HG03280 (cell line): ENCODE measurements at regions not wholly inside any gene's neighbourhood (a gene's known extent, or its start where the extent isn't known, plus 50 kb on each side); places are given as distances from the start of the nearest gene placed in this dataset.

Source experiments
- ATAC-seq: cut with Tn5 transposase; IDR thresholded peaks from one replicate; pipeline ENCODE4 v1.9.1; 2021; ENCODE audit warnings: mild to moderate bottlenecking, moderate library complexity; ENCODE audit not compliant: unreplicated experiment

DNA sequence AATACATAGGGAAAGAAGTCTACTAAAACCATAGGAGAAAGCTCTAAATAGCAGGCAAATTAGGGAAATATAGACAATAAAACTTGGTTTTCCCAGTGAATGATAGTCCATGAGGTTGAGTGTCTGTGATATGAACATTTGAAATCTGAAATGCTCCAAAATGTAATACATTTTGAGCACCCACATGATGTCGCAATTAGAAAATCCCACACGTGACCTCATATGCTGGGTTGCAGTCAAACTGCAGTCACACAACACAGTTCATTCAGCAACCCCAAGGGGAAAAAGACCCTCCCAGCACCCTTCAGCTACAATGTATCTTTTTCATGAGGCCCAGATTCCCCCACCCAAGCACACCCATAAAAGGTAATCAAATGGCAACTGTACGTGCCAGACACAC, 155.6 kb downstream of the BTC start:
- no peak for ATAC-seq

DNA sequence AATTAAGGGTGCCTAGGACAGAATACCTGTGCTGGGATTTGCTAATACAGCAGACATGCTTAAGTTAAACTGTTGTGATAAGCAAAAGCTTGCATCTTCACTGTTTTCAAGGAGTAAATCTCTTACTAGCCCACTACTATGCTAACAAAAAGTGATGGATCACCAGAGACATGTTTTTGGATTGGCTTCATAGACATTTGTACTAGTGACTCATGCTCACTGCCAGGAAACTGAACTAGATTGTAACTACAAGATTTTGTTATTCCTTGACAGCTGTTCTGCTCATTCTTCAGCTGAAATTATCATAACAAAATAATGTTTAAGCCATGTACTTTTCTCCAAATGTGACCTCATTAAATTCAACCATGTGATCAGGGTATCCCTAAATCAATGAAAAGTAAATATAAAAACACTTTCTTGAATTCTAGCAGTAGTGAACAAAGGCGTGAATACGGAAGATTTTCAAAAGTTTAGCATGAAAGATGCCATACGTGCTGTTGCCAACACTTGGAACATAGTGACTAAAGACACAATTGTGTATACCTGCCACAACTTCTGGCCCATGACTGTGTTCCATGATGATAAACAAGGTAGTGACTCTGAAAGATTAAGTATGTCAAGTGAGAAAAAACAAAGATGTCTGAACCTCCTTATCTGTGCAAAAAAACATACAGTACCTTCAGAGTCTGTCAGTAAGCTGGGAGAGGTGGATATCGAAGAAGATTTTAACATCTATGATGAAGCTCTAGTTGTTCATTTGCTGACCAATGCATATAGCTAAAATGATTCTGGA, 154.0 kb downstream of the BTC start:
- no peak for ATAC-seq

DNA sequence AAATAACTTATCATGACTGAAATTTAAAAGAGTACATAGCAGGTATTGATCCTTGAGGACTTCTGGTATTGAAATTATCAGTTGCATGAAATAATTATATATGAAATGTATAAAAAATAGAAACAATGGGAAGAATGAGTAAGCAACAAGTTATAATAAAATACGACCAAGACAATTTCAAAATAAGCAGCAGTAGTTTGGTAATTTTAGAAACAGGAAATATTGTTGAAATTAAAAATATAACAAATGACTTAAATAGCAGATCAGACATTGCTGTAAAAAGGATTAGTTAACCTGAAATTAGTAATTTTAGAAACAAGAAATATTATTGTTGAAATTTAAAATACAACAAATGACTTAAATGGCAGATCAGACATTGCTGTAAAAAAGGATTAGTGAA, 152.3 kb downstream of the BTC start:
- ATAC-seq: no peak

DNA sequence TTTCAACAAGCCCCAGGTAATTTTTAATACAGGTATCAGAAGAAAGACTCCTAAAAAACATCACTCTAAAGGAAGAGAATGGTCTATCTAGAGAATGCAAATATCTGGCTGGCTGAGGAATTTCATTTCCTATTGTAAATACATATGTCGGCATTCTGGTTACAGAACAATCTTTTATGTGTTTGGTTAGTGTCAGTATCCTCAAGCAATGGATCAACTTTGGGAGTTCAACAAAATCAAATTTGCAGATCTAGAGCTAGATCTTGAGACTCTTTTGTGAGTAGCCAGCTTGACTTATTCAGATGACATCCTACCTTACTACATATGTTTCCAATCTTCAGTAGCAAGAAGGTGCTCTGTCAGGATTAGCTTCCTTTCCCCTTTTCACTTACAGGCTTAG, 145.1 kb downstream of the BTC start:
- ATAC-seq: no peak

DNA sequence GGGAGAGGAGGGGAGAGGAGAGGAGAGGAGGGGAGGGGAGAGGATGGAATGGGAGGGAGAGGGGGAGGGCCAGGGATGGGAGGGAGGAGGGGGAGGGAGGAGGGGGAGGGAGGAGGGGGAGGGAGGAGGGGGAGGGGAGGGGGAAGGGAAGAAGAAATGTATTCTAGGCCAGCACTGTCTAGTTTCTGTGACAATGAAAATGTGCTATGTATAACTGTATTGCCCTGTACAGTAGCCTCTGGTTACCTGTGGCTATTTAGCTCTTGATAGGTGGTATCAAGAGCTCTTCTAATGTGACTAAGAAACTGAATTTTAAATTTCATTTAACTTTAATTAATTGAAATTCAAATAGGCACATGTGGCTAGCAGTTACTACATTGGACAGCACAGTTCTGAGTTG, 143.1 kb downstream of the BTC start:
- ATAC-seq: no peak

DNA sequence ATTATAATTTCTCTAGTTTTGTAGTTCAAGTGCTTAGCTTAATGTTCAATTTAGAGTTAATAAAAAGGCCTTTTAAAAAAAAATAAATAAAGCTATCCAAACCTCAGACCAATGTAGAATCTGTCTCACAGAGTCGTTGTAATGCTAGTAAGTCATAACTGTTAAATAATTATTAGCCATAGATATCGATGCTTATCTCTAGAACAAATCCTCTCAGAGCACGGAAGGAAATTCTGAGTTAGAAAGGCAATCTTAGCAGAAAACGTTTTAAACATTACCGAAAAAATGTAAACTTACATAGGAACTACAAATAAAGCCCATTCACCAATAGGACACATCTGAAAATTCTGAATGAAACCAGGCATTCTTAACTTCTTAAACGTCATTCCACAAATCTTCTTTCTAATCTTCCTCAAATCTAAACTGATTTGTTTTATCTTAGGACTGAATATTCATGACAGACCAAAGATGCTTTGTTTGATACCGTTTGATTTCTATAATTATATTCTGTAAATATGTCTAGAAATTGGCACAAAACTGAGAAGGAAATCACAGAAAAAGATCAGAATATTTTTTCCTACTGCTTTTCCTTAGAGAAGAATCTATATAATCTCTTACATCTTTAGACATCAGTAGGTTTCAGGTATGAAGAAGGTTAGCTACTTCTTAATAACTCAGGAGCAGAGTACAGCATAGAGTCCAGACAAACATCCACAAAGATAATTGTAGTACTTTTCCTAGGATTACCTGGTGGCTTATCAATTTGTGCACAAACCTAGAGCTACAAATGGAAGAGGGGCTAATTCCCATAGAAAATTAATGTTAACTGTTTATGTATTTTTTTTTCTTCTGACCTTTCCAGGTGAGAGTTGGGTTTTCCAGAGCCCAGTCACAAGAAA, 140.7 kb downstream of the BTC start:
- ATAC-seq: no peak

DNA sequence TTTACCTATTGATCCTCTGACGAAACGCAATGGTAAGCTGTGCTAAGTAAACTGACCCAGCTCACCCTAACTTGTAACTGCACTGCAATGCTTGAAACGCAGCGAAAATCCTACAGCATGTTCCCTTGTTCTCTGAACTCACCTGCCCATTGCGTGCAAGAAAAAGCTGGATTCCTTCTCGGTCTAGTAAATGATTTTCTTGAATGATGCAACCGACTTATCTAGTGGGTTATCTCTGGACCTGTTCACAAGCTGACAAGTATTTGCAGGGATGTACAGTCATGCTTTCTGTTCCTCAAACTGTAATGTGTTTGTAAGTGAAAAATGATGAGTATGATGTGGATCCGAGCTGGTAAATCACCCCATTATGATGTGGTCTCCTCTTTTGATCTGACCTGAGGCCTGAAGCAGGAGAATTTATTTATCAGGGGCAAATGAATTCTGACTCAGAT, 140.1 kb downstream of the BTC start:
- ATAC-seq: no peak

DNA sequence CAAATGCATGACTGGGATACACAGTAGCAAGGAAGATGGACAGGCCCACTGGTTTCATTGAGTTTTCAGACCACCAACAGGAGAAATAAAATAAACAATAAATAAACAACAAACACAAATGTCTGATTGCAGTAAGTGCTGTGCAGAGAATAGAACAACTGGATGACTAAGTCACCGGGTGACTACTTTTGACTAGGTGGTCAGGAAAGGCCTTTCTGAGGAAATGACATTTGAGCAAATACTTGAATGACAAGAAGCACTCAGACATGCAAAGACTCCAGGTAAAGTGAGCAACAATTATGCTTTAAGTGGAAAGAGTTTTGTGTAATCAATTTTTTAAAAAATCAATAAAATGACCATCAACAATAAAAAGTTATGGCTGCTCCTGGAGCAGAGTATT, 137.7 kb downstream of the BTC start:
- ATAC-seq: no peak

DNA sequence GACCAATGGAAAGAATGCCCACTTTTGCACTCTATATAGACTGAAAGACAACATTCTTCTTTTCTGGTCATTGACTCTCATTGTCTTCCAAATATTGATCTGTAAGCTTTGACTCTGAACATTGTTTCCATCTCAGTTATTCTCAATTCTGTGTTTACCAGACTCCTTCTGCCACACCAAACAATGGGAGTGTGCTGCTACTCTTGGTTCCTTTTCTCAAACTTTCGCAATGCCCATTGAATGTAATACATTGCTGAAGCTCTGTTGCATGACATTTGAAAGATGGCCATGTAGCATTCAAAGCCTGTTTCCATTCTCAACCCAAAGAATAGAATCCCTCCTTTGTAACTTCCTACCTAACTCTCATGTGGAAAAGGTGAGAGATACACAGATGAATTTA, 136.2 kb downstream of the BTC start:
- ATAC-seq: no peak

DNA sequence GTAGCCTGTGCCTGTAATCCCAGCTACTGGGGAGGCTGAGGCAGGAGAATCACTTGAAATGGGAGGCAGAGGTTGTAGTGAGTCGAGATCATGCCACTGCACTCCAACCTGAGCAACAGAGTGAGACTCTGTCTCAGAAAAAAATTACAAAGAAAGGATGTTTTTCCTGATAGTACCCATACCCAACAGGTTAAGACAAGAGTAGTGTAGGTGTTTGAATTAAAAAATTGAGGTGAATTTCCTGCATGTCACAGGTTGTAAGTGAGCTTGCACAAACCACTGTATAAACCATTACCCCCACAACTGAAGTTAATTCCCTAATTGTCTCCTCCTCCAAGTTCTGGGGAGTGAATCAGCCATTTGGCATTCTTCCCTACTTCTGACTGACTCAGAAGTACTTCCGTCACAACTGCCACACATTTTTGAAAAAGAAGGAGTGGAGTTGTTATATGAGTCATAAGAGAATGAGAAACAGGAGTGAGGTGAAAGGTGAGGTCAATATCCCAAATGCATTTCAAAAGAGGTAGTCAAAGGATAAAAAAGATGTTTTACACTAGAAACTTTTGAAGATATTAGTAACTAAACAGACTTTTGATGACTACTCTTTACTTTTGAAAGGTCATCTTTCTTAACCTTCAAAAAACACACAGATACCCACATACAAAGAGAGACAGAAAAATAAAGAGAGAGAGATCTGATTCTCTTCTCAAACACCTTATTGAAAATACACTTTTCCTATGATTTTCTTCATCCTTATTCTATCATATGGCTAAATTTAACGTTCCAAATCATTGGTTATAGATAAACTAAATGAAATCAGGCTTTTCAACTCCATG, 134.5 kb downstream of the BTC start:
- no peak for ATAC-seq

DNA sequence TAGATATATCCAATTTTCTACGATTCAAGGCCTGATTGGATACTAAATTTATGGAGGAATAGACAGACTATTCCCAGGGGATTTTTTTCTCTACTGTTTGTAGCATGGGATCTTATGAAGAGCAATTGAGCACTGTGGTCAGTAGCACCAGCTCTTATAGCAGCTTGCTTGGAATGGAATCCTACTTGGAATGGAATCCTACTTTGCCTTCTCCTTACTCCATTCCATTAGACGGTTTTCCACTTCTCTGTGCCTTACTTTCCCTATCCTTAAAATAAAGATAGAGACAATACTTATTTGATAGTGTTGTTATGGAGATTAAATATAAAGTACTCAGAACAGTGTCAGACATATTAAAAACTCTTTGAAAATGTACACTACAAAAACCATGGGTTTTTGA, 133.5 kb downstream of the BTC start:
- no peak for ATAC-seq

DNA sequence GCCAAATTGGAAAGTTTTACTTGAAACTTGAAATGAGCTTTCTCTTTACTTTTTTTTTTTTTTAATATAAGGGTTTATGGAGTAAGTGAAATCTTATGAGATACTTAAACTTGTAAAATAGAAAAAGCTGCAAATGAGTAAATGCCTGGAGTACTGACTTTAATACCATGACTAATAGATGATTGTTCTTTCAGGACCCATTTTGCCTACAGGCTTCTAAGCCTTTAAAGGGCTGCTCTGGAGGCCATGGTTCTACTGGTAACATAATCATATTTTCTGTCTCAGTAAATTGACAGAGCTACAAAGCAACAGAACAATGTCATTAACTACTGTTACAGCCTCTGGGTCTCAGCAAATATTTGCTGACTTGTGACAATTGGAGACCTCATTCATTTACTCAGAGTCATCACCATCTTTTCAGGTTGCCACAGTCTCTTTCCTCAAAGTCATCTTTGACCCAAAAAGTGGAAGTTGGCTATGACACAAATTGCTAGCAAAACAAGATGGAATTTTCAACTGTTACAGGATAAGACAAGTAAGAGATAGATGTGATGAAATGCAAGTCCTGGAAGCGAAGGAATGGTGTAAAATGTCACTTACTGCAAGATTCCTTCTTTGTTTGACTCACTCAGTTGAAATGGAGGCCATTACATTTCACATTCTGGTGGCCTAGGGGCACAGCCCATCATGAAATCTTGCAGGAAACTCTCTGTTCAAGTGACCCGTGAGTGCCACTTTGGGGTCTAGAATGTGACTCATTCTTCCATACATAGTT, 132.7 kb downstream of the BTC start:
- ATAC-seq: no peak

DNA sequence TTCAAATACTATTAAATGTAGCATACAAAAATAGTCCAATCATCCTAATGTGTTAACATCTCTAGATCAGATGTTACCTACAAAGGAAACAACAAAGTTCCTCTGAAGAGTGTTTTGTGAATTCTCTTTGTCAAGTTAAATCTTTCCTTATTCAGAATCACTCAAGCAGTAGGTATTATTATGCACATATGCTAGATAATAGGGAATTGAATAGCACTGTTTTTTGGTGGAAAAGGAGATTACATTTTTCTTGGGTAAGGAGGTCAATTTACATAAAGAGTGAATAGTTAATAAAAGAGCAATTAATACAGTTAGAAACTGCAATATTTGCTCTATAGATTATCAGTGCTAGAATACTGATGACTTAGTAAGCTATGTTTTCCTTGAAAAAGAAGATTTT, 130.7 kb downstream of the BTC start:
- ATAC-seq: no peak

DNA sequence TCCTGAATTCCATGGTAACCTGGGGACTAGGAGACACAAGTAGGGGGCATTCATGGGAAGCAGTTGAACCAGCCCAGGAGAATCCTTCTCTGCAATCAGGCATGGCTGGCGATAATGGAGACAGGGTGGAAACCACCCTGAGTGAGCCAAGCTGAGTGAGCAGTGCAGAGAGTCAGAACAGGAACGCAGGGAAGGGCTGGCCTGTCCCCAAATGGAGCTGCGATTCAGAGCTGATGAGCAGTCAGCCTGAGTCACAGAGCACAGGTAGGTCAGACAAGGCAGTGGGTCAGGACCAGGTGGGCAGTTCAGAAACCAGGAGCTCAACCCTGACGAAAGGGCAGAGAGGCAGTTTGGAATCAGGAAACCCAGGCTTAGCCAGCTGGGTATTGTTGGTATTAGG, 129.0 kb downstream of the BTC start:
- ATAC-seq: no peak

DNA sequence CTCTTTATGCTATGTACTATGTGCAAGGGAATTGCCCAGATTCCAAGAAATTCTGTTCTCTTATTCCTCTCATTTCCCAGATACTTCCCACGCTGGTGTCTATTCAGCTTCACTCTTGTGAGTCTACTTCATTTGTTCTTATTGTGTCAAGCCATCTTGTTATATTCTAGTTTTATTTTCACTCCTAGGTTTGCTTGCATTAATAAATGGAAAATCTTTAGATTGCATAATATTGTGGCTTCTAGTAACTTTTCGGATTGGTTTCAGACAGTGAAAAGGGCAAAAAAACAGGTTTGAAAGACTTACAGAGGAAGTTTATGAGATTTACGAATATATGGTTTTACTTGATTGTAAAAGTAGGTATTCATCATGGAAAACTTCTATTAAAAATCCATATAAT, 128.4 kb downstream of the BTC start:
- ATAC-seq: no peak

DNA sequence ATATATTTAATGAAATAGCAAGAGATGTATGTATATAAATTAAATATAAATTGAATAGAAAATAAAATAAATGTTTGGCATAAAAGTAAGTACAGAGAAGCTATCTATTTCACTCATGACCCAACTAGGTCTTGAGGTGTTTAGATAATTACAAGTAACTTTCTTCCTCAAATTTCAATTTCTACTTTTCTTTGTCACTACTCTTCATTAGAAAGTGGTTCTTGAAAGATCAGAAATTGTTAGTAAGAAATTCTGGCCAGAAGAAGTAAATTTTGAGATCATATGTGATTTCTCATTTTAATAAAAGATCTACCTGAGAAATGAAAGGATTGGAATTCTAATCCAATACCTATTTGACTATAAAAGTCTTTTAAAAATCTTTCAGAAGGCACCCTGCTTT, 126.9 kb downstream of the BTC start:
- no peak for ATAC-seq

DNA sequence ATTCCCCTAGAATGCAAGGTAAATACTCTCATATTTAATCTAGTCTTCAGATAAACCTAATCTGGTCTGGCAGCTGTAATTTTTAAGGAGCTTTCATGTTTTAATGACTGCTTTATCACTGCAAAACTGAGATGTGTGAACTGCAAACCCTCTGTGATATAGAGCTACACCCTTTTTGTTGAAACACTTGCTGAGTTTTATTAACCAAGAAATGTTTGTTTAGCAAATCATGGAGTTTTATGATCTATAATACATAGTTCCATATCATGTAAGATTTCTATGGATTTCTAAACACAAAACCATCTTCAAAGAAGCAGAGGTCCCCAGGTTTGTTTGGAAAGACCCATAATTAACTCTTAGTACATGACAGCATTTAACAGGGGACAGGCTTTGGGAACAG, 126.4 kb downstream of the BTC start:
- no peak for ATAC-seq

DNA sequence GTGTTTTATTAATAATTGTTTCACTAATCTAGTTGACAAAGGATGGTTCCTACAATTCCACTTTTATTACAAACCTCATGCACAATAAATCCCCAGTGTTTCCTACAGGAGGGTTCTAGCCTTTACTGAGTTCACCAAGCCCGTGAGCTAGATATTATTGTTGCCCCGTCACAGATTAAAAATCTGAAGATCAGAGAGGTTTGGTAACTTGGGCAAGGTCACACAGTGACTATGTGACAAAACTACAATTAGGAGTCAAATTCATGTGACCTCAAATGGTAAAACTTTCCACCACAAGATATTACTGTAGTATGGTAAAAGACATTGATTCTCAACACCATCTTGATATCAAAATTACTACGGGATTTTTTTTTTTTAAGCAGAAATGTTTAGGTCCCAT, 124.6 kb downstream of the BTC start:
- no peak for ATAC-seq

DNA sequence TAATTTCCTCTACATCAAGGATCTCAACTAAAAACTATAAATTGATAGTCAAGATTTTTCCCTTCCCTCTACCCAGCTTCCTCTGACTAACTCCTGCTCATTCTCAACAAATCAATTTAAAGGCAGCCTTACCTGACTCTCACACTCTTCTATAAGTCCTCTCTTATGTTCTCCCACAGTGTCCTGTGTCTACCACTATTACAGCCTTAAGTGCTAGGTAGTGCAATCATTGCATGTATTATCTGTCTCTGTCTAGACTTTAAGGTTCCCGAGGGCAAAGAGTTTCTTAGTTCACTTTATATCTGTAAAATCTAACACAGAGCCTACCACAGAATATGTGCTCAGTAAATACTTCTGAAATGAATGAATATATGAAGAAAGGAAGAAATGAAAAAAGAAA, 123.7 kb downstream of the BTC start:
- ATAC-seq: no peak

DNA sequence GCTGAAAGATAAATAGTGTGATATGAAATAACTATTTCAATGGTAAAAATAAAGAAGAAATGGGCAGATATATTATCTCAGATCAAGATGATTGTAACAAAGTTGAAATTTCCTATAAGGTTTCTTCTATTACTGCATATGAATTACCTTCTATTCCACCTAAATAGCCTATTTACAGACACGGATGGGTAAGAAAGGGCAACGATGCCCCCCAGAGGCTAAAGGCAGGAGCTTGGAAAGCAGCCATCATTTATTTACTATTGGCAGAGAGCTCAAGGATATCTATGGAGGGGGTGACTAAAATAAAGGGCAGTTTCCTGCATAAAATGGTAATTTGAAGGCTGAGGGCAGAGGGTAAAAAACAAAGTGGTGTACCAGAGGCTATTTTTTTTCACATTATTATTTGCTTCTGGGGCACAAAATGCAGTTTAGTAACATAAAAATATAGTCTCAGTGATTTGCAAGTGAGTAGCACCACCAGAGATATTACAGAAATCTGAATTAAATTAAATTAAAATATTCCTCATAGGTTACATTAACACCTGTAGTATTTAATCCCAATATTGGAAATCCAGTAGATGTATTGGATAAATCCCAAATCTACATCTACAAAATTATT, 123.1 kb downstream of the BTC start:
- ATAC-seq: no peak
